GM12872 (cell line): ENCODE measurements at regions not wholly inside any gene's neighbourhood (a gene's known extent, or its start where the extent isn't known, plus 50 kb on each side); places are given as distances from the start of the nearest gene placed in this dataset.

Experiments used
- CTCF ChIP-seq: IDR thresholded peaks from 3 replicates; pipeline ENCODE4 v1.5.1; 2011; ENCODE audit warnings: low read depth, mild to moderate bottlenecking, low read length, moderate library complexity; ENCODE audit not compliant: insufficient read depth

GRCh38 chr3:152621967-152622810, 212.7 kb upstream of the P2RY1 start:
- no peak for TF ChIP-seq CTCF

- TF ChIP-seq CTCF: no peak
Observed at GRCh38 chr3:152622811-152623167, 212.1 kb upstream of the P2RY1 start.

- TF ChIP-seq CTCF: no peak
Observed at GRCh38 chr3:152623286-152623911, 211.5 kb upstream of the P2RY1 start.

- no peak for TF ChIP-seq CTCF
Observed at GRCh38 chr3:152626226-152626625, 208.7 kb upstream of the P2RY1 start.

GRCh38 chr3:152628496-152628895, 206.4 kb upstream of the P2RY1 start:
- TF ChIP-seq CTCF: no peak

GRCh38 chr3:152629363-152630122, 205.4 kb upstream of the P2RY1 start:
- TF ChIP-seq CTCF: no peak

GRCh38 chr3:152635389-152635788, 199.5 kb upstream of the P2RY1 start:
- no peak for TF ChIP-seq CTCF
